EL (cell line): ENCODE measurements at regions not wholly inside any gene's neighbourhood (a gene's known extent, or its start where the extent isn't known, plus 50 kb on each side); places are given as distances from the start of the nearest gene placed in this dataset.
"Not testable (repeated sequence)": the region's sequence is repeated elsewhere in the genome, so short reads cannot be mapped to it uniquely, and the experiment has no call there.

Experiments used
- DNase-seq: peaks from one replicate; pipeline ENCODE4 v3.0.0-alpha.2; 2016

- no peak for DNase-seq
Measured at GRCh38 chr2:47650001-47650535, 79.3 kb upstream of the KCNK12 start.

- DNase-seq = no peak
Measured at GRCh38 chr2:47645246-47645645, 74.5 kb upstream of the KCNK12 start.

DNA sequence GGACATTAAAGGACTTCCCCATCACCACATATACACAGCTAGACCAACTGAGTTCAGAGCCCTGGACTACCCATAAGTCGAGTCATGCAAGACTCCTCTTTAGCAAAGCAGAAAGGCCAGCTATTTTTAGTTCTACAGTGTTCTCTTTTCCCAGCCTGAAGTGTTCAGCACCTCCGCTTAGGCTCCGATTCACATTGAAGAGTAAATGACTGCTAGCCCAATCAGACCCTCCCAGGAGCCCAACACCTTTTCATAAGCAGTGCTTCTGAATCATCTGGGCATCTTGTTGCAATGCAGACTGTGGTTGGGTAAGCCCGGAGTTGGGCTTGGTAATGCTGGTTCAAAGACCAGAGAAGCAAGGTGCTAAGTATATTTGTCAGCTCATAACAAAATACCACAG is 73.6 kb upstream of the KCNK12 start:
- DNase-seq = no peak

DNA sequence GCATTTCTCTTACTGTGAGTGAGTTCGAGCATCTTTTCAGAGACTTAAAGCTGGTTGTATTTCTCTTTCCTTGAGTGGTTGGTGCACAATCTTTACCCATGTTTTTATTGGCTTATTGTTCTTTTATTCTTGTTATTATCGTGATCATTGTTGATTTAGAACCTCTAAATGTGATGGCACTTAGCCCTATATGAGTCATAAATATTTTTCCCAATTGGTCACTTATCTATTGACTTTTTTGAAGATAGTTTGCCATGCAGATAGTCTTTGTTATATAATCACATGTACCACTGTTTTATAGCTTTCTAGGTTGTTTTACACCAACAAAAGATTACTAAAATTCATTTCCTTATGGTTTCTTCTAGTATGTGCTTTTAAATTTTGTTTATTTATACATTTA is 70.6 kb upstream of the KCNK12 start:
- DNase-seq = no peak

GRCh38 chr2:47640356-47640755 is 69.6 kb upstream of the KCNK12 start:
- DNase-seq = no peak

DNA sequence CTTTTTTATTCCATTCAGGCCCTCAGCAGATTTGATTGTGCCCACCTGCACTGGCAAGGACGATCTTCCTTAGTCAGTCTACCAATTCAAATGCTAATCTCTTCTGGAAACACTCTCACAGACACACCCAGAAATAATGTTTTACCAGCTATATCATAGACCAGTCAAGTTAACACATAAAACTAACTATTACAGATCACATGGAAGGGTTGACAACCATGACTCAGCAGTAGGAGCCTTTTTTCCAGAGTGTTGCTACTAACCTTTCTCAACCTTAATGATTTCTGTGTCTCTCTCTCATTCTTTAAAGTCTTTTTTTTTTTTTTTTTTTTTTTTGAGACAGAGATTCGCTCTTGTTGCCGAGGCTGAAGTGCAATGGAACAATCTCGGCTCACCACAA is 68.7 kb upstream of the KCNK12 start:
- no peak for DNase-seq

DNA sequence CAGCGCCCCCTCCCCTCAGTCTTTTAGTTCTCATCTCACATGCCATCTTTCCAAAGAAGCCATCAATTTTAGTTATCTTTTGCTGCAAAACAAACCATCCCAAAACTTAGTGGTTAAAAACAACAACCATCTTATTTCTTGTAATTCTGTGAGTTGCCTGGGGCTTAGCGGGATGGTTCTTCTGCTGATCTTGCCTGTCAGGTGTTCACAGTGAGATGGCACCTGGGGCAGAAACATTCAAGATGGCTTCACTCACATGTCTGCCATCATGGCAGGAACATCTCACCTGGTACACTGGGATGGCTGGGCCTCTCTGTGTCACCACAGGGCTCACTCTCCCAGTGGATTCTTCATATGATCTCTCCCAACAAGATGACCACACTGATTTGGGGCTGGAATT is 67.6 kb upstream of the KCNK12 start:
- no peak for DNase-seq

GRCh38 chr2:47636596-47637264 is 65.9 kb upstream of the KCNK12 start:
- DNase-seq = no peak

- no peak for DNase-seq
Measured at GRCh38 chr2:47636176-47636575, 65.4 kb upstream of the KCNK12 start.

DNA sequence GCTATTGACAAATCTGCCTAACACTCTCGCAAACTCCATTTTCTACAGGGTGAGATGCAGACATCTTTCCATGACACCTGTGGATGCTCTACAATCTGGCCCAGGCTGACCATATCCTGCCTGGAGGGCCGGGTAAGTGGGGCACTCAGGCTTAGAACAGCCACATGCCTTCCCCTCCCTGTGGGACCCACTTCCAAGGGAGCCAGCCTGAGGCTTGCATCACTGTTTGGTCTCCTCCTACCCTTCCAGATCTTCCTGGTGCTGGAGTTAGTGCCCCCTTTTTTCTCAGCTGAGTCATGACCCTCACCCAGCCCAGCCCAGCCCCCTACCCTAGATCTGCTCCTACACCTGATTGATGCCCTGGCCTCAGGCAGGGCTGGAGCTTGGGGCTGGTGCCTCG is 62.0 kb upstream of the KCNK12 start:
- DNase-seq = no peak

DNA sequence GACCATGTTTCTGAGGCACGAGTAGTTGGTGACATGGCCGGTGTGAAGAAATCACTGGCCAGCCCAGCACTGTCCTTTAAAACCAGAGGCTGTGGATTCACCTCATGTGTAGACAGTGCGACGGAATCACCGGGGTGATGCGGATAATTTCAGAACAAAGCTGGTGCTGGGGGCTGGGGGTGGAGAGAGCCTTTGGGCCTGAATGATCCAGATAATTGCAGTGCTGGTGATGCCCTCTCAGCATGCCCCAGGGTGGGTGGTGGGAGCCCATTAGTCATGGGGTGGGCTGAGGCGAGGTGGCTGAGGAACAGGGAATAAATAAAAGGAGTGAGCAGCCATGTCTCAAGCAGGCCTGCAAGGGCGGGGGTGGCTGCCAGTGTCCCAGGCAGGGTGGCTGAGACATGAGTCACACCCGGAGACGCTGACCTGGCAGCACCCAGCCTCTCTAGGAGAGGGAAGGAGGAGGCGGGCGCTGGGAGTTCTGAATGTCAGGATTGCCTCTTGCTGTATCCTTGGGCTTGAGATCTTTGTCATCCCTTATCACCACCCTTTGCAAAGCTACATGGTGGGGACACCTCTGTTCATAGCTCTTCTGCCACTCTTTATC is 61.1 kb upstream of the KCNK12 start:
- peak; percentile 81 for DNase-seq

- DNase-seq = no peak
Measured at GRCh38 chr2:47631306-47631705, 60.5 kb upstream of the KCNK12 start.

DNA sequence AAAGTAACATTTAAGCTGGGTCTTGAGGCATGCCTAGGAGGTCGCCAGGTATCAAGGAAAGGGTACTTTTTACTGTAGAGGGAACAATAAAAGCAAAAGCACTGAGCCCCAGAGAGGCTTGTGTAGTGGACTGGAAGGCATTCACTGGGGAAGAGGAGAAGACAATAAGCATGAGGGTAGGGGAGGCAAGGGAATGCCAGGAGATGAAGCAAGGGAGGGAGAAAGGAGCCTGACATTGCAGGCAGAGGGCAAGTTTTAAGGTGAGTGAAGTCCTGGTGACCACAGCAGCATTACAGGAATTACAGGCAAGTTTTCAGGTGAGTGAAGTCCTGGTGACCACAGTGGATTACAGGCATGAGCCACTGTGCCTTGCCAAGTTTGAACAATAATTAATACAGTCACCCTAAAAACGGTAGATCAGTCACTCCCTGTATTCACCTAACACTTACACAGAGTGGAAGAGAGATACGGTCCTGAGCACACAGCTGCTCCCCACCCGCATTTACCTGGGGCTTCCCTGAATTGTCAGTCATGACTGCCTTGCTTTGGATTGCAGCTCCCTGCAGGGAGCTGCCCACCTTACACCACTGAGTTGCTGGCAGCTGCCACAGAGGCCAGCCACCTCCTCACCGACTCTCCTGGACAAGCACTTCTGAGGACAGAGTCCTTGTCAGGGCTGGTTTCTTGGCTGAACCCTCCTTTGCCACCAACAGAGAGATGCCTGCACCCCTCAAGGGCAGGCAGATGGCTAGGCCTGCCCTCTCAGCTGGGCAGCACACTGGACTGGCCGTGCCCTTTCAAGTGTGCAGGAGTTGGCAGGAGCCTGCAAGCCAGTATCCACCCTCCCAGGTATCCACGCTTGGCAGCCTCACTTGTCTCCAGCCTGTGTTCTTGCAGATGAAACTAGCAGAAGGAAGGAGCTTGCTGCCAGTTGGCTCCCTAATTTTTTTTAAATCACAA is 59.0 kb upstream of the KCNK12 start:
- no peak for DNase-seq

DNA sequence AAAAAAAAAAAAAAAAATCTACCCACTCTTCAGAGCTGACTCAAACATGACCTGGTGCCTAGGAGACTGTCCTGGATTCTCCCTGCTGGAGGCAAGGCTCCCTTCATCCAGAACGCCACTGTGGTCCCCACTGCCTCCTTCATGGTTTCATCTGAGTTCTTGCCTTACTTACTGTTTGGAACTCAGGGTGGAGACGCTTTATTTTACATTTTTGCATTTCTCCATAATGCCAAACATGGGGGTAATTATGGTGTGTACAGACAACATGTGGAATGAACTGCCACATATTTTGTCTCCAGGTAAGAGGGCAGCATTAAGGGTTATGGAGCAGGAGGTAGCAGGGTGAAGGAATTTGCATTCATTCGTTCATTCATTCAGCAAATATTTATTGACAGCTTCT is 58.1 kb upstream of the KCNK12 start:
- DNase-seq = no peak

DNA sequence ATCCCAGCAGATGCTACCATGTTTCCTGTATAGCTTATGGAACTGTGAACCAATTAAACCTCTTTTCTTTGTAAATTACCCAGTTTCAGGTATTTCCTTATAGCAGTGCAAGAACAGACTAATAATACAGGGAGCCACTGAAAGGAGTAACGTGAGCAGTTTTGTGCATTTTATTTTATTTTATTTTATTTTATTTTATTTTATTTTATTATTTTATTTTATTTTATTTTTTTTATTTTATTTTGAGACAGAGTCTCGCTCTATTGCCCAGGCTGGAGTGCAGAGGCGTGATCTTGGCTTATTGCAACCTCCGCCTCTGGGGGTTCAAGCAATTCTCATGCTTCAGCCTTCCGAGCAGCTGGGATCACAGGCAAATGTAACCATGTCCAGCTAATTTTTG is 55.9 kb upstream of the KCNK12 start:
- no peak for DNase-seq

GRCh38 chr2:47623140-47623539 is 52.4 kb upstream of the KCNK12 start:
- DNase-seq = not testable (repeated sequence)

DNA sequence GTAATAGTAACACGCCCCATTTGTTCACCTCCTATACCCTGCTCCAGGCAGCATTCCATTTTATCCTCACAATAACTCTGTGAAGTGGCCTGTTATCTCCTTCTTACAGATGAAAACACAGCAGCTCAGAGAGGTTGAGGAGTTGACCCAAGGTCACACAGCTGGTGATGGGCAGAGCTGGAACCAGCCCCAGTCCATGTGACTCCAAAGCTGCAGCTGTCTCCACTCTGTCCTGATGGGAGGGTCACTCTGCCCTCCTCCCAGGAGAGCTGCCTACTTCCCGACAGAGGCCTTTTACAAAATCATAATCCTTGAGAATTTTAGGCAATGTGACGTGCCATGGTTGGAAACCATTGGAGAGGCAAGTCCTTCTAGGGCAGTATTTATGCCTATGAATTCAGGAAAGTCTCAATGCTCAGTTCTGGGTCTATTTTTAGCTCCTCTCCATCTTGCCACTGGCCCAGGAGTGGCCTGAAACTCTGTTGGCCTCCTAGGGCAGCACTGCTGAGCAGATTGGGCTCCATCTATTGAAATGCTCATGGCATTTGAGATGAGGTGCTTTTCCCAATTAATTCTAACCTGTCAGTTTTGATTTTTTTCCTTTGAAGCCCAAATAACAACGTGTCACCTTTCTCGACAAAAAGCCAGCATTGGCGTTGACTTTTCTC is 50.1 kb upstream of the KCNK12 start:
- DNase-seq = no peak
